Heart left ventricle (tissue), 13 donors: ENCODE measurements at regions not wholly inside any gene's neighbourhood (a gene's known extent, or its start where the extent isn't known, plus 50 kb on each side); places are given as distances from the start of the nearest gene placed in this dataset.

Experiments
- POLR2A ChIP-seq, 2 donors: fragments of 450-650 bp; IDR thresholded peaks; one replicate each; pipeline ENCODE4 v1.6.1; 2017; ENCODE audit warnings: antibody characterized with exemption in 2 of 2, mild to moderate bottlenecking in 2 of 2, moderate library complexity in 2 of 2
- TF ChIP-seq, protein P1 (sequence below), 12 donors: fragments of 200-600 bp; sonication (generic) in 4 of 12; IDR thresholded peaks; one replicate each; pipeline versions ENCODE4 v1.5.0 to v1.8.0; 2018 to 2022; ENCODE audit warnings: antibody characterized with exemption in 12 of 12, mild to moderate bottlenecking in 5 of 12
- donor health status: ischemic (EF 13 %, LVEDD 7.1; RV severe dilation, severe dysfunction).
- donor health status: DM: no; HTN: yes; CAD: no.
- donor health status: DM: no; HTN: no; CAD: no.
- donor health status: ischemic (EF 25% LVEDD 6.9; RV normal size, moderate dysfunction).
- donor health status: ischemic (EF 25% LVEDD 5.7; RV mildly dilated, moderate dysfunction).
- donor health status: ischemic (EF 35%, LVEDD 5.7; RV mildly dilated, moderate dysfunction).
- donor health status: nonischemic (EF 11% LVEDD 7.7; RV severe dilation, severe dysfunction).
- donor health status: DM: yes; HTN: yes; CAD: no.
- donor health status: PGD.
- donor health status: ischemic (EF 29% LVEDD 5.4; RV normal size, mild dysfunction).
- donor health status: nonischemic (EF 23%, LVEDD 6.1; RV moderate dilation, normal function).

DNA sequence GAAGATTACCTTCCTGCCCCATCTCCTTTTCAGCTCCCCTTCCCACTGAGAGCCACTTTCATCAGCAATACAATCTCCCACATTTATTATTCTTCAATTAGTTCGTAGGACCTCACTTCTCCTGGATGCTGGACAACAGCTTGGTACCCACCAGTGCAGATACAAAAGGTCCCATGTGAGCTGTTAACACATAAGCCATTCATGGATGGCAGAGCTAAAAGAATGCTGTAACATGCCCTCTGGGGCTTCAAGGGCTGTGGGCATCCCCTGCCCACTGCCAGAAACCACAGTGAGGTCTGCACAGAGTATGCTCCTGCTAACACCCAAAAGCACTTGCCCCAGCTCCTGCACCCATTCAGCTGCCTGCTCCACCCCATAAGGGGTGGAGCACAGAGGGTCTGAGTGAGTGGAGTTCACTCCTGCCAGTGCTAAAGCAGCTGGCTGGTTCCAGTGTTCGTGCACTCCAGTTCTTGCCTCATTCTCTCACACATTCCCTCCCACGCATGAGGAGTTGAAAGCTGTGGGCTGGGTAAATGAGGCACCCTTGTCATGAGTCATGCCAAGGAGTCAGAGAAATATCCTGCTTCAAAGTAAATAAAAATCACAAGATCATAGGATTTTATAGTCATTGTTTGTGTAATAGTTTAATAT is 305.9 kb upstream of the TMEFF2 start:
- TF ChIP-seq, protein P1, sequence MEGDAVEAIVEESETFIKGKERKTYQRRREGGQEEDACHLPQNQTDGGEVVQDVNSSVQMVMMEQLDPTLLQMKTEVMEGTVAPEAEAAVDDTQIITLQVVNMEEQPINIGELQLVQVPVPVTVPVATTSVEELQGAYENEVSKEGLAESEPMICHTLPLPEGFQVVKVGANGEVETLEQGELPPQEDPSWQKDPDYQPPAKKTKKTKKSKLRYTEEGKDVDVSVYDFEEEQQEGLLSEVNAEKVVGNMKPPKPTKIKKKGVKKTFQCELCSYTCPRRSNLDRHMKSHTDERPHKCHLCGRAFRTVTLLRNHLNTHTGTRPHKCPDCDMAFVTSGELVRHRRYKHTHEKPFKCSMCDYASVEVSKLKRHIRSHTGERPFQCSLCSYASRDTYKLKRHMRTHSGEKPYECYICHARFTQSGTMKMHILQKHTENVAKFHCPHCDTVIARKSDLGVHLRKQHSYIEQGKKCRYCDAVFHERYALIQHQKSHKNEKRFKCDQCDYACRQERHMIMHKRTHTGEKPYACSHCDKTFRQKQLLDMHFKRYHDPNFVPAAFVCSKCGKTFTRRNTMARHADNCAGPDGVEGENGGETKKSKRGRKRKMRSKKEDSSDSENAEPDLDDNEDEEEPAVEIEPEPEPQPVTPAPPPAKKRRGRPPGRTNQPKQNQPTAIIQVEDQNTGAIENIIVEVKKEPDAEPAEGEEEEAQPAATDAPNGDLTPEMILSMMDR (IDR thresholded peaks at IDR 0.05) = no peak
- TF ChIP-seq POLR2A (IDR thresholded peaks at IDR 0.05) = no peak
